ENCODE measurements at regions not wholly inside any gene's neighbourhood (a gene's known extent, or its start where the extent isn't known, plus 50 kb on each side); places are given as distances from the start of the nearest gene placed in this dataset.

GRCh38 chr11:86128914-86129313, 60.0 kb upstream of the PICALM start:
- TF ChIP-seq CTCF (IDR thresholded peaks at IDR 0.05) (no peak), POLR2A (IDR thresholded peaks at IDR 0.05) (no peak)

All from lower leg skin (tissue), 3 donors.